Smooth muscle cell (in vitro differentiated cells): ENCODE measurements at regions not wholly inside any gene's neighbourhood (a gene's known extent, or its start where the extent isn't known, plus 50 kb on each side); places are given as distances from the start of the nearest gene placed in this dataset.

Experiments
- DNase-seq: peaks from one replicate; lab custom pipeline; 2025; ENCODE audit not compliant: unreplicated experiment; lab: John Stamatoyannopoulos, UW
- H2AFZ ChIP-seq: fragments of 200-600 bp; sonication (generic); 2 replicates; pipeline ENCODE4 v1.6.0; 2016; ENCODE audit warnings: antibody characterized with exemption, low read depth, mild to moderate bottlenecking
- H3F3A ChIP-seq: fragments of 200-600 bp; sonication (generic); 2 replicates; pipeline ENCODE4 v1.6.0; 2017; ENCODE audit warnings: antibody characterized with exemption, low read depth
- H3K27ac ChIP-seq: fragments of 200-600 bp; sonication (generic); 2 replicates; pipeline ENCODE4 v1.5.1; 2016; ENCODE audit warnings: low read depth, mild to moderate bottlenecking
- H3K27me3 ChIP-seq: fragments of 200-600 bp; sonication (generic); 2 replicates; pipeline ENCODE4 v1.6.1; 2016; ENCODE audit warnings: low read depth, mild to moderate bottlenecking
- H3K36me3 ChIP-seq: fragments of 200-600 bp; sonication (generic); 2 replicates; pipeline ENCODE4 v1.5.1; 2016; ENCODE audit warnings: low read depth
- H3K4me1 ChIP-seq: fragments of 200-600 bp; sonication (generic); 2 replicates; pipeline ENCODE4 v1.5.1; 2016; ENCODE audit warnings: low read depth
- H3K4me2 ChIP-seq: fragments of 200-600 bp; sonication (generic); 2 replicates; pipeline ENCODE4 v1.6.0; 2016; ENCODE audit warnings: mild to moderate bottlenecking
- H3K4me3 ChIP-seq: fragments of 200-600 bp; sonication (generic); 2 replicates; pipeline ENCODE4 v1.5.1; 2016; ENCODE audit warnings: mild to moderate bottlenecking
- H3K79me2 ChIP-seq: fragments of 200-600 bp; sonication (generic); 2 replicates; pipeline ENCODE4 v1.6.0; 2016; ENCODE audit warnings: low read depth, mild to moderate bottlenecking
- H3K9ac ChIP-seq: fragments of 200-600 bp; sonication (generic); 2 replicates; pipeline ENCODE4 v1.6.0; 2016; ENCODE audit warnings: low read depth
- H3K9me3 ChIP-seq: fragments of 200-600 bp; sonication (generic); replicated peaks from 2 replicates; pipeline ENCODE4 v1.5.1; 2016; ENCODE audit warnings: low read depth
- H4K20me1 ChIP-seq: fragments of 200-600 bp; sonication (generic); 2 replicates; pipeline ENCODE4 v1.6.0; 2016; ENCODE audit warnings: low read depth
- WGBS: methylation state at CpG from one replicate; pipeline ENCODE4 v1.1.7; 2016; ENCODE audit warnings: low lambda C conversion rate; 5-methylcytosine and 5-hydroxymethylcytosine counted together
- TF ChIP-seq, protein P1 (sequence below): fragments of 200-600 bp; sonication (generic); IDR thresholded peaks from 2 replicates; pipeline ENCODE4 v1.5.1; 2017; ENCODE audit warnings: borderline replicate concordance, mild to moderate bottlenecking, antibody characterized with exemption; ENCODE audit not compliant: insufficient read depth, poor library complexity, severe bottlenecking

- 5% methylated on average over 3 of the region's 3 CpGs for WGBS
- TF ChIP-seq, protein P1, sequence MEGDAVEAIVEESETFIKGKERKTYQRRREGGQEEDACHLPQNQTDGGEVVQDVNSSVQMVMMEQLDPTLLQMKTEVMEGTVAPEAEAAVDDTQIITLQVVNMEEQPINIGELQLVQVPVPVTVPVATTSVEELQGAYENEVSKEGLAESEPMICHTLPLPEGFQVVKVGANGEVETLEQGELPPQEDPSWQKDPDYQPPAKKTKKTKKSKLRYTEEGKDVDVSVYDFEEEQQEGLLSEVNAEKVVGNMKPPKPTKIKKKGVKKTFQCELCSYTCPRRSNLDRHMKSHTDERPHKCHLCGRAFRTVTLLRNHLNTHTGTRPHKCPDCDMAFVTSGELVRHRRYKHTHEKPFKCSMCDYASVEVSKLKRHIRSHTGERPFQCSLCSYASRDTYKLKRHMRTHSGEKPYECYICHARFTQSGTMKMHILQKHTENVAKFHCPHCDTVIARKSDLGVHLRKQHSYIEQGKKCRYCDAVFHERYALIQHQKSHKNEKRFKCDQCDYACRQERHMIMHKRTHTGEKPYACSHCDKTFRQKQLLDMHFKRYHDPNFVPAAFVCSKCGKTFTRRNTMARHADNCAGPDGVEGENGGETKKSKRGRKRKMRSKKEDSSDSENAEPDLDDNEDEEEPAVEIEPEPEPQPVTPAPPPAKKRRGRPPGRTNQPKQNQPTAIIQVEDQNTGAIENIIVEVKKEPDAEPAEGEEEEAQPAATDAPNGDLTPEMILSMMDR = no peak
- H4K20me1 ChIP-seq = no peaks in the 10 kb centered on the region
- no peak overlapping the region for H3K4me3 ChIP-seq
- H2AFZ ChIP-seq = no peak overlapping the region
- peak overlapping the region; percentile 65 for H3K4me2 ChIP-seq
- H3K27me3 ChIP-seq = no peaks in the 10 kb centered on the region
- H3K79me2 ChIP-seq = no peaks in the 10 kb centered on the region
- DNase-seq = no peak
- H3K27ac ChIP-seq = peak overlapping the region; percentile 77
- H3F3A ChIP-seq = no peaks in the 10 kb centered on the region
- no peaks in the 10 kb centered on the region for H3K9me3 ChIP-seq
- no peaks in the 10 kb centered on the region for H3K4me1 ChIP-seq
- H3K36me3 ChIP-seq = no peaks in the 10 kb centered on the region
- peak overlapping the region; percentile 22 for H3K9ac ChIP-seq
Measured at GRCh38 chr18:54734059-54734458, 94.2 kb upstream of the RAB27B start.

GRCh38 chr18:54736981-54737380, 91.3 kb upstream of the RAB27B start:
- Histone ChIP-seq H4K20me1 (no peaks in the 10 kb centered on the region), H3F3A (no peaks in the 10 kb centered on the region), H3K27me3 (no peaks in the 10 kb centered on the region), H3K36me3 (no peaks in the 10 kb centered on the region), H3K9ac (no peak overlapping the region), H3K27ac (no peak overlapping the region), H3K4me1 (no peaks in the 10 kb centered on the region), H2AFZ (no peak overlapping the region), H3K4me3 (no peak overlapping the region), H3K4me2 (no peak overlapping the region), H3K9me3 (no peaks in the 10 kb centered on the region), H3K79me2 (no peaks in the 10 kb centered on the region)
- WGBS = 76% methylated on average over 1 of the region's 1 CpG
- no peak for DNase-seq
- TF ChIP-seq, protein P1 = no peak

- no peak overlapping the region for H3K4me3 ChIP-seq
- H3K27ac ChIP-seq = peak overlapping the region; percentile 15
- H4K20me1 ChIP-seq = no peaks in the 10 kb centered on the region
- H3K79me2 ChIP-seq = no peaks in the 10 kb centered on the region
- TF ChIP-seq, protein P1 = no peak
- H3K9ac ChIP-seq = no peak overlapping the region
- H2AFZ ChIP-seq = no peak overlapping the region
- 66% methylated on average over 3 of the region's 3 CpGs for WGBS
- no peak overlapping the region for H3K4me2 ChIP-seq
- DNase-seq = no peak
- H3K36me3 ChIP-seq = no peaks in the 10 kb centered on the region
- H3K27me3 ChIP-seq = no peaks in the 10 kb centered on the region
- H3K9me3 ChIP-seq = no peaks in the 10 kb centered on the region
- H3F3A ChIP-seq = peaks cover under 1% of the 10 kb centered on the region
- no peaks in the 10 kb centered on the region for H3K4me1 ChIP-seq
Measured at GRCh38 chr18:54737986-54738385, 90.3 kb upstream of the RAB27B start.

GRCh38 chr18:54739476-54739875, 88.8 kb upstream of the RAB27B start:
- no peak overlapping the region for H3K4me3 ChIP-seq
- H2AFZ ChIP-seq = no peak overlapping the region
- no peaks in the 10 kb centered on the region for H4K20me1 ChIP-seq
- 89% methylated on average over 2 of the region's 2 CpGs for WGBS
- H3K9me3 ChIP-seq = no peaks in the 10 kb centered on the region
- no peaks in the 10 kb centered on the region for H3K4me1 ChIP-seq
- H3F3A ChIP-seq = peaks cover 7% of the 10 kb centered on the region
- H3K36me3 ChIP-seq = no peaks in the 10 kb centered on the region
- TF ChIP-seq, protein P1 = no peak
- no peaks in the 10 kb centered on the region for H3K27me3 ChIP-seq
- no peak for DNase-seq
- H3K79me2 ChIP-seq = no peaks in the 10 kb centered on the region
- no peak overlapping the region for H3K27ac ChIP-seq
- H3K4me2 ChIP-seq = no peak overlapping the region
- H3K9ac ChIP-seq = no peak overlapping the region
